ENCODE measurements at regions not wholly inside any gene's neighbourhood (a gene's known extent, or its start where the extent isn't known, plus 50 kb on each side); places are given as distances from the start of the nearest gene placed in this dataset.

- no TSS peak for BruUV-seq (replicated peaks)
- H3K79me2 ChIP-seq (ENCODE audit: insufficient read depth, low read length): no peaks in the 10 kb centered on the region
- 8% methylated on average over 1 of the region's 1 CpG for WGBS (ENCODE audit: low lambda C conversion rate)
- ATAC-seq: no peak
- no peaks in the 10 kb centered on the region for H3K36me3 ChIP-seq (replicated peaks in 1 of 2; ENCODE audit: control insufficient read depth in 1 of 2, insufficient read depth in 2 of 2, low read length in 2 of 2)
- no peaks in the 10 kb centered on the region for H3K27me3 ChIP-seq (ENCODE audit: control insufficient read depth in 1 of 2, insufficient read depth in 2 of 2, low read length in 2 of 2)
- H3K9ac ChIP-seq (ENCODE audit: insufficient read depth, low read depth, low read length): no peak overlapping the region
- no peak for DNase-seq (ENCODE audit: low spot score)
- H2AFZ ChIP-seq (ENCODE audit: low read length): no peak overlapping the region
- CTCF ChIA-PET (ENCODE audit: low intra/inter-chr PET ratio, low total read pairs): no interaction called here
- intact Hi-C loops (cut with micrococcal nuclease; ENCODE audit: unreplicated experiment): no loop called here
- no peak overlapping the region for H3K4me3 ChIP-seq (replicated peaks in 1 of 3; ENCODE audit: insufficient read depth in 1 of 3, low read depth in 2 of 3, low read length in 3 of 3)
- H3K27ac ChIP-seq (ENCODE audit: extremely low read length, insufficient read depth, low read length): no peak overlapping the region
- no peak for TF ChIP-seq IRX3 (CRISPR knock-in tag; IDR thresholded peaks at IDR 0.05; ENCODE audit: borderline replicate concordance, low read depth)
- no peak for TF ChIP-seq TCF12 (IDR thresholded peaks at IDR 0.05)
- TF ChIP-seq TCF12 (CRISPR knock-in tag; IDR thresholded peaks at IDR 0.05): no peak
- TF ChIP-seq ZNF281 (CRISPR knock-in tag; IDR thresholded peaks at IDR 0.05; ENCODE audit: borderline replicate concordance): no peak
- TF ChIP-seq ZNF674 (CRISPR knock-in tag; IDR thresholded peaks at IDR 0.05; ENCODE audit: low read depth): no peak
- TF ChIP-seq RAD51 (IDR thresholded peaks at IDR 0.05; ENCODE audit: borderline replicate concordance): no peak
- no peak for TF ChIP-seq ZNF451 (CRISPR knock-in tag; IDR thresholded peaks at IDR 0.05)
- no peak for TF ChIP-seq EEA1 (CRISPR knock-in tag; IDR thresholded peaks at IDR 0.05; ENCODE audit: borderline replicate concordance)
- no peak for TF ChIP-seq ZNF558 (CRISPR knock-in tag; IDR thresholded peaks at IDR 0.05; ENCODE audit: borderline replicate concordance)
- TF ChIP-seq ZNF382 (CRISPR knock-in tag; IDR thresholded peaks at IDR 0.05; ENCODE audit: borderline replicate concordance): no peak
- no peak for TF ChIP-seq ZNF513 (CRISPR knock-in tag; conservative IDR thresholded peaks at IDR 0.05)
- no peak for TF ChIP-seq CBX5 (CRISPR knock-in tag; IDR thresholded peaks at IDR 0.05; ENCODE audit: borderline replicate concordance)
- no peak for TF ChIP-seq HDAC6 (IDR thresholded peaks at IDR 0.05; ENCODE audit: low read depth, low read length)
- no peak for TF ChIP-seq E2F2 (CRISPR knock-in tag; IDR thresholded peaks at IDR 0.05; ENCODE audit: borderline replicate concordance)
- TF ChIP-seq TEF (CRISPR knock-in tag; IDR thresholded peaks at IDR 0.05): no peak
- TF ChIP-seq KDM6A (CRISPR knock-in tag; IDR thresholded peaks at IDR 0.05; ENCODE audit: low read depth): no peak
- TF ChIP-seq PAX8 (CRISPR knock-in tag; IDR thresholded peaks at IDR 0.05; ENCODE audit: borderline replicate concordance): no peak
- no peak for TF ChIP-seq ZNF605 (CRISPR knock-in tag; IDR thresholded peaks at IDR 0.05)
- POLR2A ChIA-PET: no interaction called here
- no peak overlapping the region for H3K4me2 ChIP-seq (ENCODE audit: low read depth, low read length)
- H3K9me3 ChIP-seq (ENCODE audit: low read length): no peaks in the 10 kb centered on the region
- no peak for FAIRE-seq
- H4K20me1 ChIP-seq (ENCODE audit: insufficient read depth, low read length): no peaks in the 10 kb centered on the region
- in situ Hi-C loops (cut with HindIII; ENCODE audit: extremely low pct_ligation_motif_present, low pct_unique_long_range_greater_than_20kb): no loop called here
- no peaks in the 10 kb centered on the region for H3K4me1 ChIP-seq (ENCODE audit: insufficient read depth, low read length)
Measured at GRCh38 chr4:45946699-45947098, 177.2 kb downstream of the GABRG1 start.

Data from HepG2 (cell line).